Muscle layer of duodenum (tissue), 2 donors: ENCODE measurements at regions not wholly inside any gene's neighbourhood (a gene's known extent, or its start where the extent isn't known, plus 50 kb on each side); places are given as distances from the start of the nearest gene placed in this dataset.

ENCODE experiments used
- H3K27ac ChIP-seq: one replicate; pipeline ENCODE4 v1.7.0; 2013; ENCODE audit warnings: mild to moderate bottlenecking, low read length
- H3K27me3 ChIP-seq: one replicate; pipeline ENCODE4 v1.7.0; 2013; ENCODE audit warnings: low read depth, mild to moderate bottlenecking, control low read depth, low read length
- H3K36me3 ChIP-seq, 2 donors: one replicate each; pipeline ENCODE4 v1.7.0; 2013; ENCODE audit warnings: low read length in 2 of 2, control low read depth in 1 of 2, mild to moderate bottlenecking in 1 of 2; ENCODE audit not compliant: insufficient read depth in 2 of 2, control insufficient read depth in 1 of 2
- H3K4me1 ChIP-seq, 2 donors: one replicate each; pipeline ENCODE4 v1.7.0; 2013; ENCODE audit warnings: low read length in 2 of 2, mild to moderate bottlenecking in 2 of 2, control low read depth in 1 of 2, moderate library complexity in 1 of 2; ENCODE audit not compliant: insufficient read depth in 2 of 2, control insufficient read depth in 1 of 2
- H3K4me3 ChIP-seq, 2 donors: one replicate each; pipeline ENCODE4 v1.7.0; 2013; ENCODE audit warnings: low read length in 2 of 2, low read depth in 1 of 2, mild to moderate bottlenecking in 1 of 2
- H3K9me3 ChIP-seq, 2 donors: one replicate each; pipeline ENCODE4 v1.7.0; 2013; ENCODE audit warnings: low read length in 2 of 2, control low read depth in 1 of 2, mild to moderate bottlenecking in 1 of 2; ENCODE audit not compliant: control insufficient read depth in 1 of 2
- donor health status: healthy.

DNA sequence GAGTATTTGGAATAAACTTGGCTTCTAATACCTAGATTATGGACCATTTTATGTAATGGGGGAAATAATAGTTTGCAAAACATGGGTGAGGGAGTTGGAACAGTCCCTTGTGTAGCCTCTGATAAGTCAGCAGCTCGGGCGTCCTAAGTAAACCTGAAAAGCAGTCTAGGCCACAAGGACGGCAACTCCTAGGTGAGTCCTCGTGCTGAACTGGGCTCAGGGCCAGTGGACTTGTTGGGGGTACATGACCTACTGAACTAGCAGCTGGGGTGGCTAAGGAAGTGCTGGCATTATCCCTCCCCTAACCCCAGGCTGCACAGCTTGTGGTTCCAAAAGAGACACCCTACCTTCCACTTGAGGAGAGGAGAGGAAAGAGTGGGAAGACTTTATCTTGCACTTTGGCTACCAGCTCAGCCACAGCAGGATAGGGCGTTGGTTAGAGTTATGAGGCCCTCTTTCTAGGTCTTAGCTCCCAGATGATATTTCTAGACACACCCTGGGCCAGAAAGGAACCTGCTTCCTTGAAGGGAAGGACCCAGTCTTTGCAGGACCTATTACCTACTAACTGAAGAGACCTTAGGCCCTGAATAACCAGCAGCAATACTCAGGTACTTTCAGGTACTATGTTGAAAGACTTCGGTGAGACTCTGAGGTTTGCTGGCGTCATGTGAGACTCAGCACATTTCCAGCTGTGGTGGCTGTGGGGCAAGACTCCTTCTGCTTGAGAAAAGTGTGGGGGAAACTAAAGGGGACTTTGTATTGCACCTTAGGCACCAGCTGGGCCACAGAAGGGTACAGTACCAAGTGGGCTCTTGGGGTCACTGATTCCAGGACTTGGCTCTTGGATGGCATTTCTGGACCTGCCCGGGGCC is 71.0 kb downstream of the AQP4 start:
- no peaks in the 10 kb centered on the region for H3K4me1 ChIP-seq
- H3K4me3 ChIP-seq: no peak overlapping the region
- H3K36me3 ChIP-seq: no peaks in the 10 kb centered on the region
- H3K27me3 ChIP-seq: no peaks in the 10 kb centered on the region
- no peak overlapping the region for H3K27ac ChIP-seq
- peaks cover 0 to 2% of the 10 kb centered on the region in 2 donors for H3K9me3 ChIP-seq

DNA sequence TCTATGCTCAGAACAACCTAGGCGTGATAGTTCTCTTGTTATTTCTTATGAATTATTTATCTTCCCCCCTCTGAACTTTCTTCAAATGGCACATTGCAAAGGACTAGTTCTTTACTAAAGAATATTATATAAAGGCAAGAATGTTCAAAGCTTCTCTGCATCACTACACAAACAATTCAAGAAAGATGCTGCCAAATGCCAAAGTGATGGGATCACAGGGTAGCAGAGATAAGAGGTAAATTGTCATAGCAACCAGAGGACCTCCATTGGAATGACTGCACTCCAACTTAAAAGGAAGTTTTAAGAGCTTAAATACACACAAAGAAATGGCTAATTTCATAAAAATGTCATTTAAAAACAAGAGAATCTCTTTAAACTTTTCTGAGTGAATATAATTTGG is 72.8 kb downstream of the AQP4 start:
- H3K27ac ChIP-seq: no peak overlapping the region
- no peaks in the 10 kb centered on the region for H3K36me3 ChIP-seq
- no peaks in the 10 kb centered on the region for H3K4me1 ChIP-seq
- H3K9me3 ChIP-seq: no peaks in the 10 kb centered on the region
- H3K4me3 ChIP-seq: no peak overlapping the region
- no peaks in the 10 kb centered on the region for H3K27me3 ChIP-seq

DNA sequence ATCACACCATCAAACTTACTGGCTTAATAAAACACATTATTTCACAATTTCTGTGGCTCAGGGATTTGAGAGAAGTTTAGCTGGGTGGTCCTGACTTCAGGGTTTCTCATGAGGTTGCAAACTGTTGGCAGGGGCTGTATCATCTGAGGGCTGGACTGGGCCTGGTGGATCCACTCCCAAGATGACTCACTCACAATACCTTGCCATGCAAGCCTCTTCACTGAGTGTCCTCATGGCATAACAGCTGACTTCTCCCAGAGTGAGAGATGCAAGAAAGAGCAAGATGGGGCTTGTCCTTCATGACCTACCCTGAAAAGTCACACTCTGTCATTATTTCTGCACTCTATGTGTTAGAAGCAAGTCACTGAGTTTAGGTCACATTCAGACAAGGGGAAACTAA is 73.8 kb downstream of the AQP4 start:
- Histone ChIP-seq H3K4me1 (no peaks in the 10 kb centered on the region), H3K36me3 (no peaks in the 10 kb centered on the region), H3K9me3 (no peaks in the 10 kb centered on the region), H3K27ac (no peak overlapping the region), H3K27me3 (no peaks in the 10 kb centered on the region), H3K4me3 (no peak overlapping the region)

- no peaks in the 10 kb centered on the region for H3K9me3 ChIP-seq
- H3K36me3 ChIP-seq: no peaks in the 10 kb centered on the region
- no peak overlapping the region for H3K4me3 ChIP-seq
- no peaks in the 10 kb centered on the region for H3K4me1 ChIP-seq
- H3K27me3 ChIP-seq: no peaks in the 10 kb centered on the region
- no peak overlapping the region for H3K27ac ChIP-seq
Observed at GRCh38 chr18:26784599-26784998, 80.9 kb downstream of the AQP4 start.

- no peaks in the 10 kb centered on the region for H3K27me3 ChIP-seq
- no peaks in the 10 kb centered on the region for H3K36me3 ChIP-seq
- no peak overlapping the region for H3K27ac ChIP-seq
- no peaks in the 10 kb centered on the region for H3K9me3 ChIP-seq
- H3K4me1 ChIP-seq: no peaks in the 10 kb centered on the region
- no peak overlapping the region for H3K4me3 ChIP-seq
Observed at GRCh38 chr18:26783170-26783569, 82.3 kb downstream of the AQP4 start.

- H3K9me3 ChIP-seq: no peaks in the 10 kb centered on the region
- no peaks in the 10 kb centered on the region for H3K36me3 ChIP-seq
- no peaks in the 10 kb centered on the region for H3K27me3 ChIP-seq
- no peak overlapping the region for H3K4me3 ChIP-seq
- no peak overlapping the region for H3K27ac ChIP-seq
- H3K4me1 ChIP-seq: no peaks in the 10 kb centered on the region
Observed at GRCh38 chr18:26780520-26781325, 84.8 kb downstream of the AQP4 start.

DNA sequence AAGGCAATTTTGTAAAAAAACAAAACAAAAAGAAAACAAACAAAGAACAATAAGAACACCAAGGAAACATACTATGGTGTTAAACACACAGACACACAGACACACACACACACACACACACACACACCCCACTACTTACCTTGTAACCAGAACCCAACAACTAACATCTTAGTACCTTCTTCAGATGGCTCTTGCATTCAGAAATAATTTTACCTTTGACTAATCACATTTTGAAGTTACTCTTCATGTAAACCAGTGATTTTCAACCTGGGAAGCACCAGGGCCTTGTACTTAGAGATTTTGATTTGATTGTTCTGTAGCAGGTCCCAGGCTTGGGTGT is 87.5 kb downstream of the AQP4 start:
- no peak overlapping the region for H3K4me3 ChIP-seq
- H3K9me3 ChIP-seq: no peaks in the 10 kb centered on the region
- H3K36me3 ChIP-seq: no peaks in the 10 kb centered on the region
- no peaks in the 10 kb centered on the region for H3K4me1 ChIP-seq
- H3K27me3 ChIP-seq: no peaks in the 10 kb centered on the region
- no peak overlapping the region for H3K27ac ChIP-seq

GRCh38 chr18:26777351-26778053 is 88.0 kb downstream of the AQP4 start:
- H3K36me3 ChIP-seq: no peaks in the 10 kb centered on the region
- no peaks in the 10 kb centered on the region for H3K4me1 ChIP-seq
- no peak overlapping the region for H3K27ac ChIP-seq
- no peaks in the 10 kb centered on the region for H3K27me3 ChIP-seq
- H3K4me3 ChIP-seq: no peak overlapping the region
- H3K9me3 ChIP-seq: no peaks in the 10 kb centered on the region

GRCh38 chr18:26772691-26773090 is 92.8 kb downstream of the AQP4 start:
- H3K27ac ChIP-seq: no peak overlapping the region
- no peaks in the 10 kb centered on the region for H3K9me3 ChIP-seq
- no peaks in the 10 kb centered on the region for H3K27me3 ChIP-seq
- H3K4me1 ChIP-seq: no peaks in the 10 kb centered on the region
- no peaks in the 10 kb centered on the region for H3K36me3 ChIP-seq
- H3K4me3 ChIP-seq: no peak overlapping the region

GRCh38 chr18:26771524-26771923 is 94.0 kb downstream of the AQP4 start:
- Histone ChIP-seq H3K9me3 (no peaks in the 10 kb centered on the region), H3K36me3 (no peaks in the 10 kb centered on the region), H3K4me3 (no peak overlapping the region), H3K27me3 (no peaks in the 10 kb centered on the region), H3K27ac (no peak overlapping the region), H3K4me1 (no peaks in the 10 kb centered on the region)

DNA sequence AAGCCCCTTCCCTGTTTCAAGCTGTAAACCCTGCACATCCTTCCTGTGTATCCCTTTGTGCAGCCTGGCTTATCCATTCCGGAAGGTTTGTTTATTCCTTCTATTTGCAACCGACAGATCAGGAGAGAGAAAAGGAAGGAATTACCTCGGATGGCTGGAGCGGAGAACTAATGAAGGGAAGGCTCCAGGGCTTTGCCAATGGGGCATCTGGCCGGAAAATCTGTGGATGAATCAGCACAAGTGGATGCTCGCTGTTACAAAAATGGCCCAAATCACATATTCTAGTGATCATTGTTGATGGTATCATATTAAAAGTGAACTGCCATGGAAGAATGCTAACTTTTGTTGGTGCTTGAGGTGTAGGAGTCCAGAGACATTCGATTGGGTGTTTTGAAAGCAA is 97.1 kb downstream of the AQP4 start:
- Histone ChIP-seq H3K27me3 (no peaks in the 10 kb centered on the region), H3K9me3 (no peaks in the 10 kb centered on the region), H3K27ac (no peak overlapping the region), H3K4me1 (no peaks in the 10 kb centered on the region), H3K4me3 (no peak overlapping the region), H3K36me3 (no peaks in the 10 kb centered on the region)
